ENCODE measurements at regions not wholly inside any gene's neighbourhood (a gene's known extent, or its start where the extent isn't known, plus 50 kb on each side); places are given as distances from the start of the nearest gene placed in this dataset.

- Histone ChIP-seq H3K9me1 (replicated peaks; ENCODE audit: control insufficient read depth, extremely low read depth, insufficient read depth, low read length) (no peaks in the 10 kb centered on the region), H2AFZ (ENCODE audit: low read depth, low read length) (no peak overlapping the region), H4K20me1 (replicated peaks; ENCODE audit: control insufficient read depth, extremely low read depth, insufficient read depth, low read length) (no peaks in the 10 kb centered on the region), H3K4me2 (ENCODE audit: insufficient read depth, low read length) (no peak overlapping the region), H3K9ac (replicated peaks; ENCODE audit: extremely low read depth, insufficient read depth, low read length) (no peak overlapping the region), H3K79me2 (ENCODE audit: control insufficient read depth, insufficient read depth, low read length) (no peaks in the 10 kb centered on the region), H3K27me3 (ENCODE audit: control insufficient read depth in 2 of 2, insufficient read depth in 2 of 2, low read length in 2 of 2) (no peaks in the 10 kb centered on the region), H3K9me3 (replicated peaks; ENCODE audit: control insufficient read depth, insufficient read depth, low read length) (no peaks in the 10 kb centered on the region), H3K4me3 (replicated peaks in 1 of 3; ENCODE audit: insufficient read depth in 1 of 3, low read depth in 1 of 3, low read length in 3 of 3) (no peak overlapping the region), H3K4me1 (ENCODE audit: control insufficient read depth, extremely low read depth, insufficient read depth, low read length) (no peaks in the 10 kb centered on the region), H3K36me3 (ENCODE audit: control insufficient read depth in 2 of 2, extremely low read depth in 1 of 2, insufficient read depth in 2 of 2, low read length in 2 of 2) (no peaks in the 10 kb centered on the region), H3K27ac (ENCODE audit: insufficient read depth, low read depth, low read length) (no peak overlapping the region)
- DNase-seq (ENCODE audit: low read depth, low spot score) (no peak), FAIRE-seq (no peak)
- intact Hi-C loops (cut with micrococcal nuclease), result loop anchor here (1.0 kb wide), 1 partner anchor 65 kb away; no protein-coding TSS in a partner anchor
- dilution Hi-C loops (cut with MboI; ENCODE audit: extremely low pct_ligation_motif_present, low sequenced_read_pairs), result no loop called here
- ChIA-PET POLR2A (no interaction called here), CTCF (interaction anchor here (0.7 to 2.2 kb wide), 8 partner anchors 17 to 390 kb away, joined by 3 to 15 read pairs (median 4); no protein-coding TSS in a partner anchor)
- TF ChIP-seq MYC (IDR thresholded peaks at IDR 0.05; ENCODE audit: low read depth, low read length) (no peak), MAX (IDR thresholded peaks at IDR 0.05; ENCODE audit: insufficient read depth, insufficient read length) (no peak), CTCF (IDR thresholded peaks at IDR 0.05; ENCODE audit: extremely low read depth in 1 of 2, insufficient read depth in 1 of 2, low read depth in 1 of 2, low read length in 2 of 2) (no peak), GATA2 (IDR thresholded peaks at IDR 0.05; ENCODE audit: insufficient read depth, insufficient read length, low read depth, low read length) (no peak), EZH2 (IDR thresholded peaks at IDR 0.05; ENCODE audit: borderline replicate concordance, low read depth, low read length, severe bottlenecking) (no peak), JUN (IDR thresholded peaks at IDR 0.05; ENCODE audit: borderline replicate concordance, insufficient read depth, insufficient read length, low read depth) (no peak), POLR2AphosphoS5 (IDR thresholded peaks at IDR 0.05; ENCODE audit: insufficient read depth, low read depth, low read length) (no peak), POLR2A (IDR thresholded peaks at IDR 0.05; ENCODE audit: low read depth, low read length) (no peak), FOS (IDR thresholded peaks at IDR 0.05; ENCODE audit: borderline replicate concordance, insufficient read depth, low read length) (no peak)
- no TSS peak for BruUV-seq (replicated peaks)
Observed at GRCh38 chr13:24605923-24606372, 74.3 kb upstream of the ATP12A start.

All from endothelial cell of umbilical vein (primary cell).